ENCODE measurements at regions not wholly inside any gene's neighbourhood (a gene's known extent, or its start where the extent isn't known, plus 50 kb on each side); places are given as distances from the start of the nearest gene placed in this dataset.
"Not testable (repeated sequence)": the region's sequence is repeated elsewhere in the genome, so short reads cannot be mapped to it uniquely, and the experiment has no call there.

DNA sequence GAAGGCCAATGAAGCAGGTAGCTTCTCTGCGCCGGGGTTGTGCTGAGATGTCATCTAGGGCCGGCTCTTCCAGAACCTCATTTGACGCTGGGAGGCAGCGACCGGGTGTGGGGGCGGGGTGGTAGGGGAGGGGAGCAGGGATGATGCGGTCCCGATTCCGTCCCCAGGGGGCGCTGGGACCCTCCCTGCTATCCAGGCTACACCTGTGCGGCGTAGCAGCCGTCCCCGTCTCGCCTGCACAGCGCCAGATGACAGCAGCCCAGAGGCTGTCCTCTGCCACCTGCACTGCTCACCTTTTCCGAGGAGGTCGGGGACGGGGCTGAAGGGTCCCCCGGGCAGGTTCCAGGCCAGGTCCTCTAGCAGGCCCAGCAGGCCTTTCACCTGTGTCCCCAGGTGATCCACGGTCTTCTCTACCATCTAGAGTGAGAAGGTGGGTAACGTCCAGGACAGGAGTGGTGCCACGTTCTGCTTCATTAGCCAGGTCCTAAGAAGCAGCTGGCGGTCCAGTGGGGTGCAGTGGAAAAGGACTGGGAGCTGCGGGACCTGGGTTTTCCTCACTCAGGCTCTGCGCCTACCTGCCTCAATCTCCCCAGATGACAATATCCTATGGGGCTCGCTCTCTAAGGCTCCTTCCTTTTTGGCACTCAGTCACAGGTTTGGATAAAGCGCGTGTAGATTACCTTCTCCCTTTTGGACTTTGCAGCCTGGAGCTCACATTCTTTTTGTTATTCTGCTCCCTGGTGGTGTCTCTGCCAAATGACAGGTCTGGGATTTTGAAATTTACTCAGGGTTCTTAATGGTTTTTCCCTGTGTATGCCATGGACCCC, 56.0 kb upstream of the RAB6C start:
- no peak for DNase-seq

GRCh38 chr2:129924115-129924514, 55.4 kb upstream of the RAB6C start:
- DNase-seq: not testable (repeated sequence)

DNA sequence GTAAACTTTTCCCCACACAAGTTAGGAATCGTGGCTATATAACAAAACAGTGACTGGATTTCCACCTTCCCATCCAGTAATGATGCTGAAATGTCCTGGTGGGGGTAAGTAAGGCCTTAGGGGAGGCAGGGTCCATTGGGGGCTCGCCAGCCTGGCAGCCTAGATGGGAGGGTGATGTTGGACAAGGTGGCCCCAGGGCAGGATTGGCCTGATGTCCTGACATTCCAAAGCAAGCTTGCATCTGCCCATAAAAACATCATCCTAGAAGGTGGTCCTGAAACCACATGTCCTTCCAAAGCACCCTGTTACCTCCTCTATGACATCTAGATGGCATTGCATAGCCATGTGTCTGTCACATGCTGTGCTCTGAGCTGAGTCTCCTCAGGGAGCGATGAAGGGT, 54.1 kb upstream of the RAB6C start:
- DNase-seq: no peak

- no peak for DNase-seq
Observed at GRCh38 chr2:129927696-129928095, 51.8 kb upstream of the RAB6C start.

- no peak for DNase-seq
Observed at GRCh38 chr2:129929321-129930290, 49.9 kb upstream of the RAB6C start.

All from HCEC 1CT (cell line).